ENCODE measurements at regions not wholly inside any gene's neighbourhood (a gene's known extent, or its start where the extent isn't known, plus 50 kb on each side); places are given as distances from the start of the nearest gene placed in this dataset.

DNA sequence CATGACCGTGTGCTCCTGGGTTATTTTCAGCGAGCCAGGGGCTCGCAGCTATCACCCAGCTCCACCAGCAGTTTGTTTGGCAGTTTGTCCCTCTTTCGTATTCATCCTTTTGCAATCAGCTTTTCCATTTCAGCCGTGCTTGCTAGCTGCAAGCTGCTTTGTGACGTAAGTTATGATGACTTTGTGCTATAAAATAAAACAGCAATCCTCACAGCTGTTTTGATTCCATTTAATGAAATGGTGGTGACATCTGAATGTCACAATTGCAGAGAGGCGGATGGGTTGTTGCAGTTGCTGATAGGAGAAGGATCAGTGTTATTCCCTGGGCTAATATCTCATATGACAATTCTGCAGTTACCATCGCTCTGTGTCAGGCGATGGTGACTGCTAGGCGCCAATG lies 251.7 kb downstream of the SNX10 start:
- TF ChIP-seq, protein P1, sequence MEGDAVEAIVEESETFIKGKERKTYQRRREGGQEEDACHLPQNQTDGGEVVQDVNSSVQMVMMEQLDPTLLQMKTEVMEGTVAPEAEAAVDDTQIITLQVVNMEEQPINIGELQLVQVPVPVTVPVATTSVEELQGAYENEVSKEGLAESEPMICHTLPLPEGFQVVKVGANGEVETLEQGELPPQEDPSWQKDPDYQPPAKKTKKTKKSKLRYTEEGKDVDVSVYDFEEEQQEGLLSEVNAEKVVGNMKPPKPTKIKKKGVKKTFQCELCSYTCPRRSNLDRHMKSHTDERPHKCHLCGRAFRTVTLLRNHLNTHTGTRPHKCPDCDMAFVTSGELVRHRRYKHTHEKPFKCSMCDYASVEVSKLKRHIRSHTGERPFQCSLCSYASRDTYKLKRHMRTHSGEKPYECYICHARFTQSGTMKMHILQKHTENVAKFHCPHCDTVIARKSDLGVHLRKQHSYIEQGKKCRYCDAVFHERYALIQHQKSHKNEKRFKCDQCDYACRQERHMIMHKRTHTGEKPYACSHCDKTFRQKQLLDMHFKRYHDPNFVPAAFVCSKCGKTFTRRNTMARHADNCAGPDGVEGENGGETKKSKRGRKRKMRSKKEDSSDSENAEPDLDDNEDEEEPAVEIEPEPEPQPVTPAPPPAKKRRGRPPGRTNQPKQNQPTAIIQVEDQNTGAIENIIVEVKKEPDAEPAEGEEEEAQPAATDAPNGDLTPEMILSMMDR (IDR thresholded peaks at IDR 0.05; ENCODE audit: low read depth, low read length), result no peak
- no peak for DNase-seq (ENCODE audit: extremely low read depth, low read depth)

DNA sequence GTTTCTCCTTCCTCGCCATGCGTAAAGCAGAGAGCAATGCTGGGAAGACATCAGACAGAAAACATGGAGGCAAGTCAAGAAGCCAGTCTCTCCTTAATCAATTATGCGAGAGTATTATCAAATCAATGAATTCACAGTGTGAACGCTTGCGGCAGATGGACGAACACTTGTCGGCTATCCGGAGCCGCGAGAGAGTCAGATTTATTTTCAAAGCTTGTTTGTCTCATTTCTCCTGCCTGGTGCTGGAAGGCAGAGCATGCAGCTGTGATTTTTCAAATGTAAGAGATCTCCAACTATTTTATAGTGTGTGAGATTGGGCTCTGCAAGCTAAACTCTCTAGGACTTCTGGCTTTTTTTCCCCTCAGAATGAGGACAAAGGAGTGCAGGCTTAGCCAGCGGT lies 252.3 kb downstream of the SNX10 start:
- no peak for DNase-seq (ENCODE audit: extremely low read depth, low read depth)
- TF ChIP-seq, protein P1 (IDR thresholded peaks at IDR 0.05; ENCODE audit: low read depth, low read length), result no peak

DNA sequence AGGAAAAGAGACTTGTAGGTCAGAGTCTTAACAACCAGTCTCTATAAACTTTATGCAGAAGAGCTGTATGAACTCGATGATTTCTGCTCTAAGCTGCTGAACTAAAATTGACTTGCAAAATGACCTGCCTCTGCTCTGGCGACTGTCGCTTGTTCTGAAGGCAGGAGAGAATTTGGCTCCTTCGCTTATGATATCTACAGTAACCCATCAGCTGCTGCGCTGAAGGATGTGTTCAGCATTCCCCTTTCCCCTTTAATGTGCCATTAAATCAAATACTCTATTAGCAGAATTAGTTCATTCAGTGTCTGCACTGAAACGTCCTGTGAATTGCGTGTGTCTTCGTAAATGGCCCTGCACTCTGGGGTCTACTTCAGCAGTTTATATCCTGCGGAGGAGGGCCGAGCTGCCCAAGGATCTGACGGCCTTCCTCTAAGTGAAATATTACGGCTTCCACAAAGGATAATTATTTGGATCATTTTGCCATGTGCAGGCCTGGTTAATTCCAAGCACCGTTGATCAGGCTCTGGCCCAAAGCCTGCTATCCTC lies 254.9 kb downstream of the SNX10 start:
- DNase-seq (ENCODE audit: extremely low read depth, low read depth), result no peak
- TF ChIP-seq, protein P1 (IDR thresholded peaks at IDR 0.05; ENCODE audit: low read depth, low read length), result no peak

DNA sequence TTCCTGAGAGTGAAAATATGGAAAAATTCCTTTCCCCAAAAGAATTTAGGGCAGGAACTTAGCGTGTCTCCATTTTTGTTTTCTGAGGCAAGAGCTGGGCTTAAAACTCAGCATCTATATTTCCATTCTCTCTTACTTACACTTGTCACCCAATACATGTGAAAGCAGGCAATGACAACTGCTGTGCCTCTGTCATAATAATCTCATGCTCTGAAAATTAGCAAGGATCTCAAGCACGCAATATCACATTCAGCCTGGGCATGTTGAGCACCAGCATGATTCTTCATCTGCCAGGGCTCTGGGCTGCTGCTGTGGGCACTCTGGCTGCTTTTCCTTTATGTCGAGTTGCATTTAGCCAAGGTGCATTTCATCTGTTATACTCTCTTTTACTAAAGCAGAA lies 255.5 kb downstream of the SNX10 start:
- no peak for DNase-seq (ENCODE audit: extremely low read depth, low read depth)
- TF ChIP-seq, protein P1 (IDR thresholded peaks at IDR 0.05; ENCODE audit: low read depth, low read length), result no peak

DNA sequence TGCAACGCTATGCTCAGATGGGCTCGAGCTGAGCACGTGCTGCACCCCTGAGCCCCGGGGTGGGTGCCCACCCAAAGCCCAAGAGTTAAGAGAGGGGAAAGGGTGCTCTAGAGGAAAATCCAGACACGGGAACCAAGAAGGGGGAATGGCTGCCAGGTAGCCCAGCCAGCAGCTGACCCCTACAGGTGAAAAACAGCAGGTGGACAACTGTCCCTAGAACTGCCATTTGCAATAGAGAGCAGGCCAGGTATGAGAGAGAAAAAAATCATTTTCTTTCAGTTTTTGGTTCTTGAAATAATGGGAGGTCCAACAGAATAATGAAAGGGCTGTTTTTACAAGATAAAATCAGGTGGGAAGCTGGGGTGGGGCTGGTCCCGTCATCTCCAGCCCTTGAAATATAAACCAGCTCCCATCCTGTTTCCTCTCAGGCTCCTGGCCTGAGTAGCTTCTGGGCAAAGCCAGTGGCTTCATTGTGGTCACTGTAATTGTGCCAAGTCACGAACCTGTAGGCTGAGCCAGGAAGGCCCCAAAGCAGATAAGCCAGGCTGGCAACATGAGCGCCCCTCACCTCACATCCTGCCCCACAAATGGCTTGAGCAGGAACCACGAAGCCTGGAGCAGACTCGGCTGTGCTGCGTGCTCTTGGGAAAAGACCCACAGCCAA lies 257.8 kb downstream of the SNX10 start:
- TF ChIP-seq, protein P1 (IDR thresholded peaks at IDR 0.05; ENCODE audit: low read depth, low read length), result no peak
- no peak for DNase-seq (ENCODE audit: extremely low read depth, low read depth)

DNA sequence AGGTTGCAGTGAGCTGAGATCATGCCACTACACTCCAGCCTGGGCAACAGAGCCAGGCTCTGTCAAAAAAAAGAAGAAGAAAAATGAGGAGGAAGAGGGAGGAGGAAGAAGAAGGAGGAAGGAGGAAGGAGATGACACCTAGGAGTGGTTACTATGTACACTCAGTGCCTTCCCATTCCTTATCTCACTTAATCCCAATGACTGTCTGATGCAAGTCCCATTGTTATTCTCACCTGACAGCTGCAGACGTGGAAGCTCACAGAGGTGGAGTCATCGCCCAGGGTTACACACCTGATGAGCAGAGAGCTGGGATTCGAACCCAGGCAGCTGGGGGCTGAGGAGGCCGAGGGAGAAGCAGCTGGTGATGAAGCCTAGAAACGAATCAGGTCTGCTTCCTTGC lies 258.8 kb downstream of the SNX10 start:
- no peak for DNase-seq (ENCODE audit: extremely low read depth, low read depth)
- TF ChIP-seq, protein P1 (IDR thresholded peaks at IDR 0.05; ENCODE audit: low read depth, low read length), result no peak

DNA sequence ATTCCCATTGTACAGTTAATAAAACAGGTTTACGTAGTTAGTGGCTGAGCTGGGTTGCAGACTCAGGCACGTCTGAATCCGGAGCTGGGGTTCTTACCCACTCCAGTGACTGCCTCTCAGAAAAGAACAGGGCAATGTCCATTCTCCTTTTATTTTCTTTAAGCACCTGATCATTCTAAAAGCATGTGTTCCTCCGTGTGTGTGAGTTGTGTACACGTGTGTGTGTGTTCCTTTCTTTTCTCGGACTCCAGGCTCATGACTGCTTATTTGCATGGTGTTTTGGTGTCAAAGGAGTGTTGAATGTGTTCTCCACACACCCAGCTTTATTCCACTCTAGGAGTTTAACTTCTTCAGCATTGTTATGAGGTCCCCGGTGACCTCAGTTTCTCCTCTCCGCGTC lies 260.1 kb downstream of the SNX10 start:
- DNase-seq (ENCODE audit: extremely low read depth, low read depth), result no peak
- TF ChIP-seq, protein P1 (IDR thresholded peaks at IDR 0.05; ENCODE audit: low read depth, low read length), result no peak
